ENCODE measurements at regions not wholly inside any gene's neighbourhood (a gene's known extent, or its start where the extent isn't known, plus 50 kb on each side); places are given as distances from the start of the nearest gene placed in this dataset.
"Not testable (repeated sequence)": the region's sequence is repeated elsewhere in the genome, so short reads cannot be mapped to it uniquely, and the experiment has no call there.

DNA sequence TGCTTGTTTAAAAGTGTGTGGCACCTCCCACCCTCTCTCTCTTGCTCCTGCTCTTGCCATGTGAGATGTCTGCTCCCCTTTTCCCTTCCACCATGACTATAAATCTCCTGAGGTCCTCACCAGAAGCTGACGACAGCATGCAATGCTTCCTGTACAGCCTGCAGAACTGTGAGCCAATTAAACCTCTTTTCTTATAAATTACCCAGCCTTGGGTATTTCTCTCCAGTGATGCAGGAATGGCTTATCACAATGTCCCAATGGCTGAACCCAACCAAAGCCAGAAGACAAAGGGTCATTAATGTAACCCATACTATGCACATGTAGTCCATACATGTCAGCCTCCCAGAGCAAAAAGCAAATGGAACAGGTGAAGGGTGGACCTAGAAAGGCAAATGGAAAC lies 141.5 kb downstream of the SEPTIN14 start:
- H3K27me3 ChIP-seq (ENCODE audit: control insufficient read depth, insufficient read depth, low read length); H3K9me3 ChIP-seq (ENCODE audit: control insufficient read depth, low read length): not testable (repeated sequence)

DNA sequence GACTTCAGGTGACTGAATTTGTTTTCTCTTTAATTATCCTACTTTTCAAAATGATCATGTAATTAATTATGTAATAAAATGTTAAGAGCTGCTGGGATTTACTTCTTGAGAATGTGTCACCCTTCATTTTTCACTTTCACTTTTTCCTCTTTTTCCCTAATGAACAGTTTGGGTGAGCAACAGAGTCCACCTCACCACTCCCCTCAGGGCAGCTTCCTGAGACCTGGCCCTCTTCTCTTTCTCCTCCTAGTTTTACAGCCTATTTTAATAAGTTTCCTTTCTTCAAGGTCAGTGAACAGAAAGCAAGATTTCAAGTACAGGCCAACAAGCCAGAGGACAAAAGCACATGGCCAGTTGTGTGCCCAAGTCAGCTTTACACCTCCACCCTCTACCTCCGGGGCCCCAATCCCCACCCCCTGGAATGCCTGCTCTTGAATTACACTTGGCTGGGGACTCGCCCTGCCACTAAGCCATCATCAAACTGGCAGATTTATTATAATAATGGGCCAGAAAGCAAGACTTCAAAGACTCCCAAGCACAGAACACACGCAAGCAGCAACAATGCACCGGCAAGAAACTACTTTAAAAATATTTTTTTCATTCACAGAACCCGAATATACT lies 143.1 kb upstream of the VOPP1 start:
- H3K27me3 ChIP-seq (ENCODE audit: control insufficient read depth, insufficient read depth, low read length); H3K9me3 ChIP-seq (ENCODE audit: control insufficient read depth, low read length); H3K36me3 ChIP-seq (ENCODE audit: control insufficient read depth, insufficient read depth, low read length); H3K4me1 ChIP-seq (ENCODE audit: control insufficient read depth, insufficient read depth, low read length); H3K4me3 ChIP-seq (ENCODE audit: low read length); H3K9ac ChIP-seq (ENCODE audit: low read length): not testable (repeated sequence)

More for the DNA sequence above, 141.5 kb downstream of the SEPTIN14 start:
- not testable (repeated sequence) for H3K4me3 ChIP-seq (ENCODE audit: low read length); H3K36me3 ChIP-seq (ENCODE audit: control insufficient read depth, insufficient read depth, low read length); H3K9ac ChIP-seq (ENCODE audit: low read length); H3K4me1 ChIP-seq (ENCODE audit: control insufficient read depth, insufficient read depth, low read length)

DNA sequence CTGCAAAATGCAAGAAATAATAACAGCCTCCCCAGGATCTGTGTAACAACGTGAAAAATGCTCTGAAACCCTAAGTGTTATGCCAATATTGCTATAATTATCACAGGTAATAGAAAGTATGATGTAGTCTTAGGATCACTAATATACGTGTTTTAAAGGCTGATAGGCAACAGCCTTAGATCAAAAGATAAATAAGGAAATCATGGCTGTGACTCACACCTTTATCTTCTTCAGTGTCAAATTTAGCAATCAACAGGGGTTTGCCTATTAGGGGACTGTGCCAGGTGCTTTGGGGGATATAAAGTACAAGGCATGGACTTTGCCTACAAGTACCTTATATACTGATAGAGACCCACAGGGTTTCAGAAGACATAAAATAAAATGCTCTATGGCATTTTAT lies 142.1 kb upstream of the VOPP1 start:
- H3K9ac ChIP-seq (ENCODE audit: low read length); H3K9me3 ChIP-seq (ENCODE audit: control insufficient read depth, low read length): not testable (repeated sequence)

DNA sequence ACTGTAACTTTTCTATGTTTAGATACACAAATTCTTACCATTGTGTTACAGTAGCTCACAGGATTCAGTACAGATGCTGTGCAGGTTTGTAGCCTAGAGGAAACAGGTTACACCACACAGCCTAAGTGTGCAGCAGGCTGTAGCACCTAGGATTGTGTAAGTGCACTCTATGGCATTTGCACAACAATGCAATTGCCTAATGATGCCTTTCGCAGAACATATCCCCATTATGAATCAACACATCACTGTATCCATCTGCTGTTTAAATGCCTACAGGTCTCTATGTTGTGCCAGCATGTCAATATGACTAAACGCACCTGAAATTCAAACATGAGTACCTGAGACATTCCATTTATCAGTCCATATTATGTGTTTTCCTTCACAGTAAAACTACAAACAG lies 138.0 kb upstream of the VOPP1 start:
- not testable (repeated sequence) for H3K36me3 ChIP-seq (ENCODE audit: control insufficient read depth, insufficient read depth, low read length); H3K9me3 ChIP-seq (ENCODE audit: control insufficient read depth, low read length); H3K9ac ChIP-seq (ENCODE audit: low read length); H3K4me1 ChIP-seq (ENCODE audit: control insufficient read depth, insufficient read depth, low read length); H3K27me3 ChIP-seq (ENCODE audit: control insufficient read depth, insufficient read depth, low read length); H3K4me3 ChIP-seq (ENCODE audit: low read length)

More for the DNA sequence above, 142.1 kb upstream of the VOPP1 start:
- H3K4me3 ChIP-seq (ENCODE audit: low read length); H3K4me1 ChIP-seq (ENCODE audit: control insufficient read depth, insufficient read depth, low read length); H3K36me3 ChIP-seq (ENCODE audit: control insufficient read depth, insufficient read depth, low read length); H3K27me3 ChIP-seq (ENCODE audit: control insufficient read depth, insufficient read depth, low read length): not testable (repeated sequence)

DNA sequence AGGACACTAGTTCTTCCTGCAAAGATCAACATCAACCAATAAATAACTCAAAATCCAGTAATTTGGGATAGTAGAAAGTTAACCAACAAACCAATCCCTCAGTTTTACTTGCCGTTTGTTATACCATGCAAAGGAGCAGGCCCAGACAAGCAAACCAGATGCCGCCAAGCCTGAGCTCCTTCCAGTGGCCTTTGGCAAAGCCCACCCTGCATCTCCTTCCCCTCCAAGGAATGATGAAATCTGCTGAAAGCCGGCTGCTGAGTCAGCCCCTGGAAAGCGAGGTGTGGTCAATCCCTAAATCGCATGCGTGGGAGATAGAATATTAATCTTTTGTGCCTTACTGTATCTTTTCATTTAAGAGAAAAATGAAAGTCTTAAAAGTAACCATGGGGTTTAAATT lies 135.7 kb upstream of the VOPP1 start:
- H3K4me1 ChIP-seq (ENCODE audit: control insufficient read depth, insufficient read depth, low read length); H3K9me3 ChIP-seq (ENCODE audit: control insufficient read depth, low read length); H3K36me3 ChIP-seq (ENCODE audit: control insufficient read depth, insufficient read depth, low read length); H3K27me3 ChIP-seq (ENCODE audit: control insufficient read depth, insufficient read depth, low read length); H3K4me3 ChIP-seq (ENCODE audit: low read length); H3K9ac ChIP-seq (ENCODE audit: low read length): not testable (repeated sequence)

DNA sequence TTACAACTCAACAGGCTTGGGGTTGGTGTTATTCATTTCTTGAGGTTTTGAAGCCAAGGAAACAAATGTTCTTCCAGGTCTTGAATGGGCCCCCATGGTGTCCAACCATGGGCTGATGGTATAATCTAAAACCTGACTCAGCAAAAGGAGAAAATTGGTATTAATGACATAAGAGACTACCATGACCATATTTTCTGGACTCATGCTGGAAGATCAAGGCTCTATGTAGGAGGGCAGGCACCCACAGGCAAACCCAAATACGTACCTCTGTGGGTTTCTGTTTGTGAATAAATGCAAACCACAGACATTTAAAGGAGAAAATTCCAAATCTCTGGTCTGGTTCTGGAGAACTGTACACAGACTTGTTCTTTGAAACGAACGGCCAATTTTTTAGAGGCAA lies 135.1 kb upstream of the VOPP1 start:
- not testable (repeated sequence) for H3K4me3 ChIP-seq (ENCODE audit: low read length); H3K9me3 ChIP-seq (ENCODE audit: control insufficient read depth, low read length); H3K4me1 ChIP-seq (ENCODE audit: control insufficient read depth, insufficient read depth, low read length); H3K36me3 ChIP-seq (ENCODE audit: control insufficient read depth, insufficient read depth, low read length); H3K9ac ChIP-seq (ENCODE audit: low read length); H3K27me3 ChIP-seq (ENCODE audit: control insufficient read depth, insufficient read depth, low read length)

DNA sequence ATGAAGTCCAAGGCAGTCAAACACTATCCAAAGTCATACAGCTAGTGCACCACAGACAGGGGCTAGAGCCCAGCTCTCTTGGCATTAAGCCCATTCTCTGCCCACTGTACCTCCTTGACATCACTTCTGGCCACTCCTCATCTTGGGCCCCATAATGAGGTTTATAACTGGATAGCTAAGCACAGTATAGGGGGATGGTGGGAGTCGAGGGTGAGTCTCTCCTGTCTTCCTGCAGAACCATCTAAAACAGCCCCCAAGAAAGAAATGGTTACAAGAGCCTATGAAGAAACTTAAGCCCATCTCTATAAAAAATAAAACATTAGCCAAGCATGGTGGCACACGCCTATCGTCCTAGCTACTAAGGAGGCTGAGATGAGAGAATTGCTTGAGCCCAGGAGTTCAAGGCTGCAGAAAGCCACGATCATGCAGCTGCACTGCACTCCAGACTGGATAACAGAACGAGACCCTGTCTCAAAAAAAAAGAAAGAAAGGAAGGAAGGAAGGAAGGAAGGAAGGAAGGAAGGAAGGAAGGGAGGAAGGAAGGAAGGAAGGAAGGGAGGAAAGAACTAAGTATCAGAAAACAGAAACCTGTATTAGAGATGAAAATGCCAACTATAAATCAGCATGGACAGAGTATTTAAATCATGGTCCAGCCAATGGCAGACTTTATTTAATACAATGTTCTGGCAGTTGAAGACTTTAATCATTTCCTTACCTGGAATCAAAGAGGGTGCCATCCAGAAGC lies 134.3 kb upstream of the VOPP1 start:
- not testable (repeated sequence) for H3K4me3 ChIP-seq (ENCODE audit: low read length); H3K4me1 ChIP-seq (ENCODE audit: control insufficient read depth, insufficient read depth, low read length); H3K9ac ChIP-seq (ENCODE audit: low read length); H3K9me3 ChIP-seq (ENCODE audit: control insufficient read depth, low read length); H3K27me3 ChIP-seq (ENCODE audit: control insufficient read depth, insufficient read depth, low read length); H3K36me3 ChIP-seq (ENCODE audit: control insufficient read depth, insufficient read depth, low read length)

DNA sequence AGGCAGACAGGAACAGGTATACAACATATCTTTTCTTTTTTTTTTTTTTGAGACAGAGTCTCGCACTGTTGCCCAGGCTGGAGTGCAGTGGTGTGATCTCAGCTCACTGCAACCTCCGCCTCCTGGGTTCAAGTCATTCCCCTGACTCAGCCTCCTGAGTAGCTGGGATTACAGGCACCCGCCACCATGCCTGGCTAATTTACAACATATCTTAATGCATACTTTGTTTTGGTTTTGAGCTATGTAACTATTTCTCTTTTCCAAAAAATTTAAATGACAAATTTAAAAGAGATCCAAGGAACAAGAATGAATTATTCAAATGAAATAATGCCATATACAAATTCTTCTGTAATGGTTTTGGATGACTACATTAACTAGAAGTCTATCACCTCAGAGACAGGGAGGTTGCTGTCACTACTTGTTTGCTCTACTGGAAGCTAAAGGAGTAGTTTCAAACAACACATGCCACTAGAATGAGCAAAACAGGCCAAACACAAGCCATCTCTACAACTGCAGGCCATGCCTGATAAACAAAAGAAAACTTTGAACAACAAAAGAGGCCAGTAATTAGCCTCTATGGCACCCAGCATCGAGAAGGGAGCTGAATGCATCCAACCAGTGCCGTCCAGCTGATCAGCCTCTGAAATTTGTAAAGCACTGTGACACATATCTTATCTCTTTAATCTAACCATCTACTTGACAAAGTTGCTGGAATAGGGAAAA lies 133.6 kb upstream of the VOPP1 start:
- not testable (repeated sequence) for H3K9ac ChIP-seq (ENCODE audit: low read length); H3K36me3 ChIP-seq (ENCODE audit: control insufficient read depth, insufficient read depth, low read length); H3K27me3 ChIP-seq (ENCODE audit: control insufficient read depth, insufficient read depth, low read length); H3K4me1 ChIP-seq (ENCODE audit: control insufficient read depth, insufficient read depth, low read length); H3K9me3 ChIP-seq (ENCODE audit: control insufficient read depth, low read length); H3K4me3 ChIP-seq (ENCODE audit: low read length)

DNA sequence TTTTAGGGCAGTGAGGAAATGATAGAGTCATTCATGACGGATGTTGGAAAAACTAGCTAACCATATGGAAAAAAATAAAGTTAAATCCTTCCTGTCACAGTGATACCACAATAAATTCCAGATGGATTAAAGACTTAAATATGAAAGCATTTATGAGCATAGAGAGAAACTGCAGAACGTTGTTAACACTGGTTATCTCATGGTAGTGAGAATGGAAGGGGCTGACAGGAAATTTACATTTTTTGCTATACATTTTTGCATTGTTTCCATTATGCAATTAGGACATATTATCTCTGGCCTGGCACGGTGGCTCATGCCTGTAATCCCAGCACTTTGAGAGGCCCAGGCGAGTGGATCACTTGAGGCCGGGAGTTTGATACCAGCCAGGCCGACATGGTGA lies 130.5 kb upstream of the VOPP1 start:
- H3K27me3 ChIP-seq (ENCODE audit: control insufficient read depth, insufficient read depth, low read length); H3K36me3 ChIP-seq (ENCODE audit: control insufficient read depth, insufficient read depth, low read length); H3K9me3 ChIP-seq (ENCODE audit: control insufficient read depth, low read length): not testable (repeated sequence)

DNA sequence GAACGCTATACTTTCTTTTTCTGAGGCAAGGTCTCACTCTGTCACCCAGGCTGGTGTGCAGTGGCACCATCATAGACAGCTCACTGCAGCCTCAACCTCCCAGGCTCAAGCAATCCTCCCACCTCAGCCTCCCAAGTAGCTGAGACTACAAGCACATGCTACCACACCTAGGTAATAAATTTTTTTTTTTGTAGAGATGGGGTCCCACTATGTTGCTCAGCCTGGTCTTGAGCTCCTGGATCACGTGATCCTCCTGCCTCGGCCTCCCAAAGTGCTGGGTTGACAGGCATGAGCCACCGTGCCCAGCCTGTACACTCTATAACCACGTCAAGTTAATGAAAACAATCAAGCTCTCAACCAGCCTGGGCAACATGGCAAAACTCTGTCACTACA lies 127.1 kb upstream of the VOPP1 start:
- H3K4me1 ChIP-seq (ENCODE audit: control insufficient read depth, insufficient read depth, low read length); H3K36me3 ChIP-seq (ENCODE audit: control insufficient read depth, insufficient read depth, low read length); H3K4me3 ChIP-seq (ENCODE audit: low read length); H3K9me3 ChIP-seq (ENCODE audit: control insufficient read depth, low read length); H3K27me3 ChIP-seq (ENCODE audit: control insufficient read depth, insufficient read depth, low read length); H3K9ac ChIP-seq (ENCODE audit: low read length): not testable (repeated sequence)

More for the DNA sequence above, 130.5 kb upstream of the VOPP1 start:
- not testable (repeated sequence) for H3K4me1 ChIP-seq (ENCODE audit: control insufficient read depth, insufficient read depth, low read length); H3K9ac ChIP-seq (ENCODE audit: low read length); H3K4me3 ChIP-seq (ENCODE audit: low read length)

DNA sequence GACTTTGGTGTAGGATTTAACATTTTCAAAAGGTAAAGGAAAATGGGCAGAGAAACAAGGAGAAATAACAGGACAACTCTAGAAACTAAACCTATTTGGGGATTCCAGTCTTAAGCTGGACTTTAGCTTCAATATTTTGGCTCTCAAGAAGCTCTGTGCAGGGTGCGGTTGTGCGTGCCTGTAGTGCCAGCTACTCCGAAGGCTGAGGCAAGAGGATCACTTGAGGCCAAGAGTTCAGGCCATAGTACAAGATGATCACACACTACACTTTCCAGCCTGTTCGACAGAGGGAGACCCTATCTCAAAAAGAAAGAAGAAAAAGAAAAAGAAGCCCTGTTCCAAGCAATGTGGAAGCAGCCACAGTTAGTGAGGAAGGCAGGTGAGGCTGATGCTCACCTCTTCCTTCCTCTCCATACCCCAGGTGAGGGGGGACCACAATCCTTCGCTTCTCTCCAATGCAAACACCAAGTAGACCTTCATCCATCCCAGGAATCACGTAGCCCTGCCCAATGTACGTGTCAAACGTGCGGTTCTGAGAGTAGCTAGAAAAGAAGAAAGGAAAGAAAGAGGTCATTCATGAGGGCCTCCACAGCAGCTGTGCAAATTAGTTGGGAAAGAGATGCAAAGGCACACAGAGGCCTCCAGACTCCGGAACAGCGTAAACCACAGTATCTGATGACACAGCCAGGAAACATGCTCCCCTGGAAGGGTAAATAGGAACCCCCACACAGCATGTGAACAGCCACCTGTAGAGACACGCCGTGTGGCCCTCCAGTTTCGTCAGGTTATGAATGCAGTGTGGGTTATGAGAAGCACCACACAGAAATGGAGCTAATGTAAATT lies 126.5 kb upstream of the VOPP1 start:
- H3K4me3 ChIP-seq (ENCODE audit: low read length); H3K27me3 ChIP-seq (ENCODE audit: control insufficient read depth, insufficient read depth, low read length); H3K9me3 ChIP-seq (ENCODE audit: control insufficient read depth, low read length); H3K36me3 ChIP-seq (ENCODE audit: control insufficient read depth, insufficient read depth, low read length); H3K9ac ChIP-seq (ENCODE audit: low read length); H3K4me1 ChIP-seq (ENCODE audit: control insufficient read depth, insufficient read depth, low read length): not testable (repeated sequence)
